ENCODE measurements at regions not wholly inside any gene's neighbourhood (a gene's known extent, or its start where the extent isn't known, plus 50 kb on each side); places are given as distances from the start of the nearest gene placed in this dataset.

GRCh38 chr19:30305346-30306060 lies 66.7 kb upstream of the ZNF536 start:
- Histone ChIP-seq H3K4me3 (no peak overlapping the region), H3K9me3 (no peaks in the 10 kb centered on the region), H3K27me3 (no peaks in the 10 kb centered on the region), H3K36me3 (no peaks in the 10 kb centered on the region), H3K27ac (no peak overlapping the region), H3K4me1 (no peaks in the 10 kb centered on the region)
- intact Hi-C loops (cut with DNase I; ENCODE audit: low total_unique reads) (no loop called here), in situ Hi-C loops (cut with MboI; ENCODE audit: low sequenced_read_pairs in 4 of 4) (no loop called here)
- ATAC-seq (no peak), DNase-seq (no peak)
- TF ChIP-seq CTCF (IDR thresholded peaks at IDR 0.05 in 4 of 5, conservative IDR thresholded peaks at IDR 0.05 in 1 of 5): no peak
- no peak for TF ChIP-seq POLR2A (IDR thresholded peaks at IDR 0.05)

- in situ Hi-C loops (cut with MboI; ENCODE audit: low sequenced_read_pairs in 4 of 4): no loop called here
Measured at GRCh38 chr19:30307191-30307974, 64.8 kb upstream of the ZNF536 start.

GRCh38 chr19:30309176-30309575 lies 63.0 kb upstream of the ZNF536 start:
- H3K27me3 ChIP-seq: no peaks in the 10 kb centered on the region
- no peak overlapping the region for H3K4me3 ChIP-seq
- no peaks in the 10 kb centered on the region for H3K36me3 ChIP-seq
- no peaks in the 10 kb centered on the region for H3K9me3 ChIP-seq
- DNase-seq (no peak), ATAC-seq (no peak)
- no peak overlapping the region for H3K27ac ChIP-seq
- no peaks in the 10 kb centered on the region for H3K4me1 ChIP-seq
- TF ChIP-seq CTCF (IDR thresholded peaks at IDR 0.05 in 4 of 5, conservative IDR thresholded peaks at IDR 0.05 in 1 of 5) (no peak), POLR2A (IDR thresholded peaks at IDR 0.05) (no peak)
- in situ Hi-C loops (cut with MboI; ENCODE audit: low sequenced_read_pairs in 4 of 4) (no loop called here), intact Hi-C loops (cut with DNase I; ENCODE audit: low total_unique reads) (no loop called here)

More at GRCh38 chr19:30307191-30307974, 64.8 kb upstream of the ZNF536 start:
- DNase-seq (no peak), ATAC-seq (no peak)
- no peak overlapping the region for H3K27ac ChIP-seq
- no peak overlapping the region for H3K4me3 ChIP-seq
- intact Hi-C loops (cut with DNase I; ENCODE audit: low total_unique reads): no loop called here
- no peaks in the 10 kb centered on the region for H3K36me3 ChIP-seq
- H3K9me3 ChIP-seq: no peaks in the 10 kb centered on the region
- no peaks in the 10 kb centered on the region for H3K4me1 ChIP-seq
- H3K27me3 ChIP-seq: no peaks in the 10 kb centered on the region
- TF ChIP-seq POLR2A (IDR thresholded peaks at IDR 0.05) (no peak), CTCF (IDR thresholded peaks at IDR 0.05 in 4 of 5, conservative IDR thresholded peaks at IDR 0.05 in 1 of 5) (no peak)

GRCh38 chr19:30309905-30310601 lies 62.1 kb upstream of the ZNF536 start:
- no peak overlapping the region for H3K4me3 ChIP-seq
- DNase-seq (no peak), ATAC-seq (no peak)
- H3K27ac ChIP-seq: no peak overlapping the region
- no peaks in the 10 kb centered on the region for H3K9me3 ChIP-seq
- no peaks in the 10 kb centered on the region for H3K4me1 ChIP-seq
- no peak for TF ChIP-seq POLR2A (IDR thresholded peaks at IDR 0.05)
- no peak for TF ChIP-seq CTCF (IDR thresholded peaks at IDR 0.05 in 4 of 5, conservative IDR thresholded peaks at IDR 0.05 in 1 of 5)
- in situ Hi-C loops (cut with MboI; ENCODE audit: low sequenced_read_pairs in 4 of 4) (no loop called here), intact Hi-C loops (cut with DNase I; ENCODE audit: low total_unique reads) (no loop called here)
- H3K27me3 ChIP-seq: no peaks in the 10 kb centered on the region
- H3K36me3 ChIP-seq: no peaks in the 10 kb centered on the region

All from gastrocnemius medialis (tissue), 4 donors.